HPDE6-E6E7 (cell line): ENCODE measurements at regions not wholly inside any gene's neighbourhood (a gene's known extent, or its start where the extent isn't known, plus 50 kb on each side); places are given as distances from the start of the nearest gene placed in this dataset.

Experiments
- DNase-seq: peaks from one replicate; pipeline ENCODE4 v3.0.0; 2011; ENCODE audit warnings: missing footprints; ENCODE audit errors: extremely low spot score

- no peak for DNase-seq
Observed at GRCh38 chr3:72327008-72327407, 521.2 kb downstream of the SHQ1 start.

GRCh38 chr3:72324253-72324811, 523.9 kb downstream of the SHQ1 start:
- DNase-seq: no peak

DNA sequence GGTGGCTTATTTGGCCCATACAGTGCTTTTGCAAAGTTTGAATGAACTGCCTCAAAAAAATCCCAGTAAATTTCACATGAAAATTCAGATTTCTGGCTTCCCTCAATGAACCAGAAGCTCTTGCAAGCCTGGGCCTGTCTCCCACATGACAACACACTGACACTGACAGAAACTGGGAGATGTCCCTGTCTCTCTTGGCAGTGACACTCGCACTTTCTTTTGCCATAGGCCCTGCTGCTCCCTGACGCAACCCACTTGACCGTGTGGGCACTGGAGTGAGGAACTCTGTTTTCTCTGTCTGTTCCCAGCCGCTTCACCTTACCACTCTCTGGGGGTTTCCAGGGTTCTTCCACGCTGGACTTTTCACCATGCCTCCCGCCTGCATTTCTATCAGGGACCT, 524.5 kb downstream of the SHQ1 start:
- no peak for DNase-seq

DNA sequence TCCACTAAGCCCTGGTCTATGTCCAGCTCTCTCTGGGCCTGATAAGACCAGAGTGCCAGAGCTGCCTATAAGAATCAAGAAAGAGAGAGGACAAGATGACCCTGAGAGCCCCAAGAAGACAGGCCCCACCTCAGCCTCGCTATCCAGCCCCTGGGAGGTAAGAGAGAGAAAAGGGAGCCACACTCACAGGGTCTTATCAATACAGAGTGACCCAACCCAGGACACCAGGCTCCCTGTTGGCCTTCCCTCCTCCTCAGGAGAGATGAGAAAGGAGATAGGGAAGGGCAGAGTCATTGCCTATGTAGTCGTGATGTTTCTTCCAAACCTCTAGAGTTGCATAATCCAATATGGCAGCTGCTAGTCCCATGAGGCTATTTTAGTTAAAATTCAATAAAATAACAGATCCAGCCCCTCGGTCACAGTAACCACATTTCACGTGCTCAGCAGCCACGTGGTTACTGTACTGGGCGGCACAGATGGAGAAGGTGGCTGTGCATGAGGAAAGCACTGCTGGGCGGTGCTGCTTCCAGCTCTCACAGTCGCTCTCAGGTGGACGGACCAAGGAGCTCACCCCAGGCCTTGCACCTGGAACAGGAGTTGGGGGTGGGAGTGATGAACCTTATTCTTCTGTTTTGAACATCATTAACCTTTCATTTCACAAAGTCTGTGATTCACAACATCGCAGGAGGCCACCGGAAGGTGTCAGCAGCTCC, 525.8 kb downstream of the SHQ1 start:
- no peak for DNase-seq

DNA sequence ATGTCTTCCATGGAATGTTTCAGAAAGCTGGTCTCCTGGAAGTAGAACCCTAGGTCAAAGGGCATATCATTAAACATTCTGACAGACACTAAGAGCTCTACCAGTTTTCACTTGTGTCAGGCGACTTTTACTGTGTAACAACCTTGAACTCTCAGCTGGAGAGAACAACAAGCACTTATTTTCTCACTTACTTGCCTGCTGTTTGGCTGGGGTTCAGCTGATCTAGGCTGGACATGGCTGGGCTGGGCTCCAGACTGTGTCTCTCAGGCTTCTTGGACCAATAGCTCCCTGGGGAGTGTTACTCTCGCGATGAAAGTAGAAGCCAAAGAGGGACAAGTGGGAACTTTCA, 527.3 kb downstream of the SHQ1 start:
- no peak for DNase-seq

GRCh38 chr3:72320095-72320954, 527.9 kb downstream of the SHQ1 start:
- DNase-seq: no peak

DNA sequence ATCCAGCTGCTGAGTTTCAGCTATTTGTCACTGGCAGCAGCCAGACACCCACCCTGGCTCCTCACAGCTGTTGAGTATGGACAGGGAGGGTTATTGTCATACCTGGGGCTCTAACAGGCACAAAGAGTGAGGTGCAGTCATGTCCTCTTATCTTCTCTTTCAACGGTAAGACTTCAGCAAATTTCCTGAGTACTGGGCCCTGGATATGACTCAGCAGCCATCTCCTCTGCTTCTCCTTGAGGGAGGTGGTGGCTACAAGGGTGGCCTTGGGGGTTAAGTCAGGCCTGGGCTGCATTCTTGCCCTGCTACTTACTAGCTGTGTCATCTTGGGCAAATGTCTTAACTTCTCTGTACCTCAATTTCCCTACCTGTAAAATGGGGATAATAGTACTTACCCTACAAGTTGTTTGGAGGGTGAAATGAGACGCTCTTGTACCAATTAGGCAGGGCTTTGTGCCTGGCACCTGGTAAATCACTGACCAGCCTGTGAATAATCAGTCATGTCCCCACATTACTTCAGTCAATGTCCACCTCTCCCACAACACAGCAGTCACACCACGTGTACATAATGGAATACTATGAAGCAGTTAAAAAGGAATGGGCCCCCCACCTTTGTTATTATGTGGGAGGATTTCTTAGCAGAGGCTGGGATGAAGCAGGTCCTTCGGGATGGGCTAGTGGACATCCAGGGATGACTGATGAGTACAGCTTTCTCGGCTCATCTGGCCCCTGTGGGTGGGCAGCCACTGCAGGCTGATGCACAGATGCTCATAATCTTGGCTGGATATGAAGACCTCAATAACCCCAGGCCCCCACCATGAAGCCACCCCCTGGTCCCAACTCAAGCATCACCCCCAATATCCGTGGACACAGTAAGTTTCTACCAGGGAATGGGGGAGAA, 528.8 kb downstream of the SHQ1 start:
- DNase-seq: no peak

DNA sequence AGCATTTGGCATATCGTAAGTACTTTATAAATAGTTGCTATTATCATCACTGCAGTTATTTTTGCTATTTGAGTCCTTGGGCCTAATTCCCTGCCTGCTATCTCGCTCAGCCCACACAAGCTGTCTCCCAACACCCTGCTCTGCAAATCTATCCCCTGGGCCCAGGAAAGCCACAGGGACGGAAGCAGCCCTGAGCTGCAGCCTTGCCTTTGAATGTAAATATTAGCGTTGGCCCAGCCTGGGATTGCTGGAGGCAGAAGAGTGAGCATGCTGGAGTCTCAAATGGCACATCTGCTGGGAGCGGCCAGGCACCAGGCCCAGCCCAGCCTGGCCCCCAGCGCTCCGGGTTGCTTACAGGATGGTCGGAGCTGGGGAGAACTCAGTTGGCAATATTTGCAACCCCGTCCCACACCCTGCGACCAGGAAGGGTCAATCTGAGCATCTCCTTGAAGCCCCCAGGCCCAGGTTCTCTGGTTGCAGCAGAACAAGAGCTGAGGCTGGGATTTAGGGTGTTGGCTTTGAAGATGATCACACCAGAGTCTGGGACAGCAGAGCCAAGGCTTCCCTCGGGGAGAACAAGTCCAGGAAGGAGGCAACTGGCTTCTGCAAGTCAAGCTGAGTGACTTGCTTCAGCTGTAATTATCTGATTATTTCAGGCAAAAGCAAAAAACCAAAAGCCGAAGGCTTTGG, 529.6 kb downstream of the SHQ1 start:
- DNase-seq: no peak

GRCh38 chr3:72317491-72317890, 530.8 kb downstream of the SHQ1 start:
- no peak for DNase-seq

DNA sequence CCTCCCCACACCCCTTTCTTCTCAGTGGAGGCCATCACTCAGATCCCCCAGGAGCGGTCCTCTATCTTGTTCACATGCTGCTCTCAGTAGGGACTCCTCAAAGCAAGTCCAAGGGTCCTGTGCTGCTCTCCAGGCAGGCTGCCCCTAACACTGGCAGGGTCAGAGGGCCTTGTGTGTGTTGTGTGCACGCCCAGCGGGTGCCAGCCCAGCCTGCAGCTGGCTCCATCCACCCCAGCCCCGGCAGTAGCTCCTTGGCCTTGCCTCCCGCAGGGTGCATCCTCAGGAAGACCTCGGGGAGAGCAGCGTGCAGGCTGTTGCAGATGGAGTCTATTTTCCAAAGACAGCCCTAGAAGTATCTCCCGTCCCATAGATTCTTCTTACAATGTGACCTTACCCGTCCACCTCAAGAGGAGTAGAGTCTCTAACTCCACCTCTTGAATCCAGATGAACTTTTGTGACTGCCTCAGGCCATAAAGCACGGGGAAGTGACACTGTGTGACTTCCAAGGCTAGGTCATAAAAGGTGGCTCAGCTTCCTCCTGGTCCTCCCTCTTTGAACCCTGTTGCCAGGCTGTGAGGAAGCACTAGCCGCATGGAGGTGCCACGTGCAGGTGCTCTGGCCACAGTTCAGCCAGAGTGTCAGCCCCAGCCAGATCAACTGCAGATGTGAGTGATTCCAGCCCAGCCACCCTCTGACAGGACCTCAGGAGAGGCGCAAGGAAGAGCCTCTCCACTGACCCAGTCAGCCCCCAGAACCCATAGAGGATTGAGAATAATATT, 531.6 kb downstream of the SHQ1 start:
- no peak for DNase-seq

DNA sequence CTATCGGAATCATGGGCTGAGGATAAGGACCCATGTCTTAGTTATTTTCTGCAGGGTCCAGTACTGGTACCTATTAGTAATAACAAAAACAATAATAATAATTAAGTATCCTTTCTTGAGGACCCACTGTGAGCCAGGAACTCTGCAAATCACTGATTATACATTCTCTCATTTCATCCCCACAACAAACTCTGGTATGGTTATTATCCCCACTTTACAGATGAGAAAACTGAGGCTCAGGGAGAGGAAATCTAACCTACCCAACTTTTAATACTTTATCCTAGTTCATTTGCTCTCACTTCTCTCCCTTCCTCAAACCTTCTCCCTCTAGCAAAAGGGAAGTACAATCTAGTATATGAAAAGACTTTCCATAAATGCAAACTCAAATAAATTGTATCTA, 528.4 kb upstream of the PROK2 start:
- DNase-seq: no peak

DNA sequence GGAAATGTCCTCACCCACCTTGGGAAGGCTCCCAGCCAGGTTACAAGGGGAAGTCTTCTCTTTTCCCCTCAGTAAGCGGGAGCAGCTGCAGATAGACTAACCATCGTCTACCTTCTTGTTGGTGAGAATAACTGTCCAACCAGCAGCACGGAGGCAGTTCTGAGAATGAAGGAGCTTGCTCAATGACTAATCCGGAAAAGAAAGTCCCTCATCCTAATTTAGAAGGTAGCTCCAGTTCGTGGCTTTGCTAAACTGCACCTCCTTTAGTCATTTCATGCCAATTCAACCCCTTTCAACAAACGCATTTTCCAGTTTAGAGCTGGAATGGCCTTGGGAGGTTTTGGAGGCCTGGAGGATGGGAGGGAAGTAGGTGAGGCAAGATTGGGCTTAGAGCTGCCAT, 527.4 kb upstream of the PROK2 start:
- DNase-seq: no peak

DNA sequence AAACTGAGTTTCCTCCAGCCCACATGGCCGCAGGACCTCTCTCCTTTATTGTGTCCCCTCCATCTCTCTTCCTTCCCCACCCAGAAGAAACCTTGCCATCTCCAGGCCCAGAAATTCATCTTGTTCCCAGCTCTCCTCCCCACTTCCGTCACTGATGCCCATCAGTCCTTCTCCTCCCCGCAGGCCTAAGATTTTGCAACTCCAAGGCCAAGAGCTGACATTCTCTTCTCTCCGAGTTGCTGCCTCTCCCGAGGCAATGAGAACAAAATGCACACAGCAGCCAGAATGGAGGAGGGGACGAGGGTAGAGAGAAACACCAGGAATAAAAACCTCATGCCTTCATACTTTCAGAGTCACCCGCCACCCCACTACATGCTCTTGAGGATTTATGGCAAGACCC, 526.5 kb upstream of the PROK2 start:
- no peak for DNase-seq

DNA sequence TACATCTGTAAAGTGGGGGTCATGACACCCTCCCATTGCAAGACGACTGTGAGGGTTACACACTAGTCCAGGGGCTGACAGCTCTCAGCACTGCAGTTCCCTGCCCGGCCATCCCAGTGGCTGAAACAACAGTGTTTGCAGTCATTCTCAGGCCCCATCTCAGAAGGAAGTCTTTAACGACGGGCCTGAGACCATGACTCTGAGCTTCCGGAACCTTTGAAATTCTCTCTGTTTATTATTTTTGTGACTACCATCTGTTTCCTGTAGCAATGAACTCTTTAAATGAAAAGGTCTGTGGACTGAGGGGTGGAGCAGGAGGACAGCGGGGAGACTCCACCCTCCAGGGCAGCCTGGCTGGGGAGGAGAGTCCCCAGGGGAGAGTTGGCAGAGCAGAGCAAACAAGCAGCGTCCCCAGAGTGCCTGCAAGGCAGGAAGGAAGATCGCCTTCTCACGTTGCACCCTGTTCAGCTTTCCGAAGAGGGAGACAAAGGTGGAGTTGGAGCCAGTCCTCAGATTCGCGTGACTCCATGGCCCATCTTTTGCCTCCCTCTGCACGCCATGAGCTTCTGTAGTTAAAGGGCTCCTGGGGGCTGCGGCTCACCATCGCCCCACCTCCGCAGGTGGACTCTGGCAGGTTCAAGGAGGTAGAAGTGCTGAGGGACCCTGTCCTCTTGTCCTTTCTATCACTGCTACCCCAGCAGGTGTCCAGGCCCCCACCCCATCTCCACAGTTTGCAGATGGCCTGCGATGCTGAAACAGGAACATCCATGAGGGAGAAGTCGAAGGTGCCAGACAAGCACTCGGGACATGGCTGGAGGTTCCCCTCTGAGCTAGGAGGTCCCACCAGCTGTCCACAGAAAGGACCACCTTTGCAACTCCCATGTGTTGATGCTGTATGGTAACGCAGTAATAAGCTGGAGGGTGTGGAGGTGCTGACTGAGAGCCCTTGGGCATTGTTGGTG, 525.8 kb upstream of the PROK2 start:
- DNase-seq: no peak

GRCh38 chr3:72309661-72310418, 524.9 kb upstream of the PROK2 start:
- DNase-seq: no peak

- no peak for DNase-seq
Observed at GRCh38 chr3:72308641-72309040, 523.7 kb upstream of the PROK2 start.

- DNase-seq: no peak
Observed at GRCh38 chr3:72307438-72308115, 522.6 kb upstream of the PROK2 start.

GRCh38 chr3:72306800-72307341, 521.9 kb upstream of the PROK2 start:
- no peak for DNase-seq
